CD4-positive, alpha-beta T cell treated with Interleukin-6 for 4 hours (primary cell): ENCODE measurements at regions not wholly inside any gene's neighbourhood (a gene's known extent, or its start where the extent isn't known, plus 50 kb on each side); places are given as distances from the start of the nearest gene placed in this dataset.
A peak's percentile ranks its signal among the peaks of the same experiment; 100 is the strongest.
"Not testable (repeated sequence)": the region's sequence is repeated elsewhere in the genome, so short reads cannot be mapped to it uniquely, and the experiment has no call there.

Experiments used
- DNase-seq: peaks from one replicate; pipeline ENCODE4 v3.0.0-alpha.2; 2020; ENCODE audit warnings: mixed read lengths

GRCh38 chr2:126117886-126118285 lies 538.1 kb upstream of the GYPC start:
- DNase-seq, result no peak

- DNase-seq, result no peak
These were observed 510.2 kb upstream of the GYPC start for GRCh38 chr2:126145752-126146151.

- no peak for DNase-seq
These were observed 501.6 kb upstream of the GYPC start for GRCh38 chr2:126154256-126154785.

- not testable (repeated sequence) for DNase-seq
These were observed 495.0 kb upstream of the GYPC start for GRCh38 chr2:126160950-126161349.

GRCh38 chr2:126172631-126173184 lies 483.2 kb upstream of the GYPC start:
- DNase-seq, result no peak

GRCh38 chr2:126175222-126175621 lies 480.7 kb upstream of the GYPC start:
- no peak for DNase-seq

- DNase-seq, result no peak
These were observed 478.5 kb upstream of the GYPC start for GRCh38 chr2:126177479-126177878.

- DNase-seq, result no peak
These were observed 468.3 kb upstream of the GYPC start for GRCh38 chr2:126187668-126188067.

GRCh38 chr2:126189527-126189926 lies 466.4 kb upstream of the GYPC start:
- no peak for DNase-seq

GRCh38 chr2:126200538-126200937 lies 455.4 kb upstream of the GYPC start:
- no peak for DNase-seq

- no peak for DNase-seq
These were observed 447.7 kb upstream of the GYPC start for GRCh38 chr2:126208266-126208665.

GRCh38 chr2:126212735-126213134 lies 443.2 kb upstream of the GYPC start:
- no peak for DNase-seq

GRCh38 chr2:126219081-126219480 lies 436.9 kb upstream of the GYPC start:
- no peak for DNase-seq

GRCh38 chr2:126220331-126220730 lies 435.6 kb upstream of the GYPC start:
- no peak for DNase-seq

GRCh38 chr2:126221506-126221905 lies 434.5 kb upstream of the GYPC start:
- DNase-seq, result no peak

GRCh38 chr2:126222278-126222677 lies 433.7 kb upstream of the GYPC start:
- no peak for DNase-seq

- no peak for DNase-seq
These were observed 431.2 kb upstream of the GYPC start for GRCh38 chr2:126224776-126225175.

GRCh38 chr2:126227250-126227649 lies 428.7 kb upstream of the GYPC start:
- no peak for DNase-seq

GRCh38 chr2:126228531-126228930 lies 427.4 kb upstream of the GYPC start:
- DNase-seq, result no peak

GRCh38 chr2:126238251-126238650 lies 417.7 kb upstream of the GYPC start:
- no peak for DNase-seq

- no peak for DNase-seq
These were observed 416.5 kb upstream of the GYPC start for GRCh38 chr2:126239320-126239955.

- no peak for DNase-seq
These were observed 415.0 kb upstream of the GYPC start for GRCh38 chr2:126241001-126241400.

GRCh38 chr2:126241411-126241810 lies 414.5 kb upstream of the GYPC start:
- no peak for DNase-seq

- peak; percentile 9 for DNase-seq
These were observed 411.0 kb upstream of the GYPC start for GRCh38 chr2:126244937-126245336.

GRCh38 chr2:126253669-126254068 lies 402.3 kb upstream of the GYPC start:
- DNase-seq, result no peak
